Endodermal cell (in vitro differentiated cells): ENCODE measurements at regions not wholly inside any gene's neighbourhood (a gene's known extent, or its start where the extent isn't known, plus 50 kb on each side); places are given as distances from the start of the nearest gene placed in this dataset.

Experiments
- DNase-seq: peaks from one replicate; pipeline ENCODE4 v3.0.0-alpha.2; 2017
- H3K27ac ChIP-seq: 2 replicates; pipeline ENCODE4 v1.5.1; 2013; ENCODE audit warnings: mild to moderate bottlenecking, low read depth, low read length, moderate library complexity
- H3K27me3 ChIP-seq: 2 replicates; pipeline ENCODE4 v1.6.1; 2013; ENCODE audit warnings: mild to moderate bottlenecking, low read length, moderate library complexity; ENCODE audit not compliant: insufficient read depth, control insufficient read depth, poor library complexity, severe bottlenecking
- H3K36me3 ChIP-seq: 2 replicates; pipeline ENCODE4 v1.7.0; 2013; ENCODE audit warnings: mild to moderate bottlenecking, low read length, moderate library complexity; ENCODE audit not compliant: control insufficient read depth, insufficient read depth
- H3K4me1 ChIP-seq: one replicate; pipeline ENCODE4 v1.7.0; 2013; ENCODE audit warnings: low read length; ENCODE audit not compliant: control insufficient read depth, insufficient read depth
- H3K4me3 ChIP-seq: 2 replicates; pipeline ENCODE4 v1.5.1; 2013; ENCODE audit warnings: mild to moderate bottlenecking, low read length, moderate library complexity
- H3K9ac ChIP-seq: 2 replicates; pipeline ENCODE4 v1.6.1; 2013; ENCODE audit warnings: mild to moderate bottlenecking, low read length, moderate library complexity; ENCODE audit not compliant: poor library complexity, severe bottlenecking; ENCODE audit errors: extremely low read depth
- H3K9me3 ChIP-seq: 2 replicates; pipeline ENCODE4 v1.6.1; 2013; ENCODE audit warnings: mild to moderate bottlenecking, low read length, moderate library complexity; ENCODE audit not compliant: control insufficient read depth
- H3K27ac Mint-ChIP-seq: 2 replicates; pipeline ENCODE4 v1.8.0; 2020; ENCODE audit warnings: mixed read lengths
- H3K27me3 Mint-ChIP-seq: 2 replicates; pipeline ENCODE4 v1.8.0; 2021; ENCODE audit warnings: mild to moderate bottlenecking, mixed read lengths; ENCODE audit not compliant: insufficient read depth
- H3K36me3 Mint-ChIP-seq: 2 replicates; pipeline ENCODE4 v1.8.0; 2020; ENCODE audit warnings: low read depth, mixed read lengths
- H3K4me1 Mint-ChIP-seq: 2 replicates; pipeline ENCODE4 v1.8.0; 2020; ENCODE audit warnings: mixed read lengths
- H3K4me3 Mint-ChIP-seq: 2 replicates; pipeline ENCODE4 v1.8.0; 2020; ENCODE audit warnings: mild to moderate bottlenecking, moderate library complexity, mixed read lengths
- H3K9me3 Mint-ChIP-seq: 2 replicates; pipeline ENCODE4 v1.8.0; 2020; ENCODE audit warnings: mild to moderate bottlenecking, mixed read lengths
- CTCF ChIP-seq: fragments of 200-600 bp; sonication (generic); conservative IDR thresholded peaks from 2 replicates; pipeline ENCODE4 v1.5.0; 2021; ENCODE audit warnings: antibody characterized with exemption, mild to moderate bottlenecking
- WGBS, 2 experiments: methylation state at CpG; one replicate each; pipeline versions ENCODE4 v1.1.5 to v1.1.7; 2013; ENCODE audit warnings: missing lambda C conversion rate in 2 of 2, mixed read lengths in 1 of 2; ENCODE audit not compliant: insufficient coverage in 1 of 2, insufficient read length in 1 of 2; 5-methylcytosine and 5-hydroxymethylcytosine counted together

- Mint-ChIP-seq H3K4me1 (no peaks in the 10 kb centered on the region), H3K27ac (no peak overlapping the region), H3K27me3 (no peaks in the 10 kb centered on the region), H3K36me3 (no peaks in the 10 kb centered on the region), H3K9me3 (no peaks in the 10 kb centered on the region), H3K4me3 (no peak overlapping the region)
- DNase-seq = no peak
- no peak for TF ChIP-seq CTCF
- Histone ChIP-seq H3K9ac (no peak overlapping the region), H3K4me3 (no peak overlapping the region), H3K27ac (no peak overlapping the region), H3K27me3 (no peaks in the 10 kb centered on the region), H3K36me3 (no peaks in the 10 kb centered on the region), H3K4me1 (no peaks in the 10 kb centered on the region), H3K9me3 (no peaks in the 10 kb centered on the region)
- 98 to 100% methylated on average over 1 to 2 of the region's 2 CpGs for WGBS, 2 experiments
Measured at GRCh38 chr4:36477861-36478260, 196.4 kb downstream of the DTHD1 start.

GRCh38 chr4:36485885-36486284 lies 204.5 kb downstream of the DTHD1 start:
- H3K4me3 Mint-ChIP-seq = no peak overlapping the region
- Histone ChIP-seq H3K36me3 (no peaks in the 10 kb centered on the region), H3K4me3 (no peak overlapping the region), H3K9me3 (no peaks in the 10 kb centered on the region), H3K9ac (no peak overlapping the region), H3K27me3 (no peaks in the 10 kb centered on the region), H3K27ac (no peak overlapping the region), H3K4me1 (no peaks in the 10 kb centered on the region)
- H3K36me3 Mint-ChIP-seq = no peaks in the 10 kb centered on the region
- no peak for DNase-seq
- H3K27ac Mint-ChIP-seq = no peak overlapping the region
- H3K4me1 Mint-ChIP-seq = peaks cover 8% of the 10 kb centered on the region
- H3K9me3 Mint-ChIP-seq = no peaks in the 10 kb centered on the region
- TF ChIP-seq CTCF = no peak
- H3K27me3 Mint-ChIP-seq = no peaks in the 10 kb centered on the region
- WGBS, 2 experiments = 100% methylated on average over 3 of the region's 3 CpGs; no CpG with 5 or more reads in 1 of the 2 experiments

- no peaks in the 10 kb centered on the region for H3K27me3 ChIP-seq
- H3K9me3 ChIP-seq = no peaks in the 10 kb centered on the region
- H3K9ac ChIP-seq = no peak overlapping the region
- H3K36me3 Mint-ChIP-seq = no peaks in the 10 kb centered on the region
- no peaks in the 10 kb centered on the region for H3K9me3 Mint-ChIP-seq
- 64 to 100% methylated on average over 1 to 2 of the region's 2 CpGs for WGBS, 2 experiments
- H3K27ac Mint-ChIP-seq = no peak overlapping the region
- H3K4me1 ChIP-seq = no peaks in the 10 kb centered on the region
- H3K4me3 Mint-ChIP-seq = no peak overlapping the region
- H3K27me3 Mint-ChIP-seq = no peaks in the 10 kb centered on the region
- no peak overlapping the region for H3K4me3 ChIP-seq
- no peak overlapping the region for H3K27ac ChIP-seq
- H3K36me3 ChIP-seq = no peaks in the 10 kb centered on the region
- peaks cover 8% of the 10 kb centered on the region for H3K4me1 Mint-ChIP-seq
- no peak for TF ChIP-seq CTCF
- no peak for DNase-seq
Measured at GRCh38 chr4:36489798-36490197, 208.4 kb downstream of the DTHD1 start.
